ENCODE measurements at regions not wholly inside any gene's neighbourhood (a gene's known extent, or its start where the extent isn't known, plus 50 kb on each side); places are given as distances from the start of the nearest gene placed in this dataset.

- DNase-seq = no peak
These were observed 236.0 kb downstream of the UTP18 start for GRCh38 chr17:51496378-51496777.

GRCh38 chr17:51499897-51500296 lies 239.6 kb downstream of the UTP18 start:
- DNase-seq = no peak

- no peak for DNase-seq
These were observed 240.1 kb downstream of the UTP18 start for GRCh38 chr17:51500454-51500853.

- DNase-seq = no peak
These were observed 245.1 kb downstream of the UTP18 start for GRCh38 chr17:51505450-51505849.

GRCh38 chr17:51507444-51507843 lies 247.1 kb downstream of the UTP18 start:
- no peak for DNase-seq

GRCh38 chr17:51508048-51508447 lies 247.7 kb downstream of the UTP18 start:
- DNase-seq = no peak

GRCh38 chr17:51510940-51511339 lies 250.6 kb downstream of the UTP18 start:
- DNase-seq = no peak

- no peak for DNase-seq
These were observed 252.0 kb downstream of the UTP18 start for GRCh38 chr17:51512220-51512907.

- no peak for DNase-seq
These were observed 256.6 kb downstream of the UTP18 start for GRCh38 chr17:51516924-51517323.

GRCh38 chr17:51524524-51524923 lies 264.2 kb downstream of the UTP18 start:
- DNase-seq = no peak

- DNase-seq = no peak
These were observed 266.2 kb downstream of the UTP18 start for GRCh38 chr17:51526507-51526906.

GRCh38 chr17:51527225-51527982 lies 267.1 kb downstream of the UTP18 start:
- DNase-seq = no peak

GRCh38 chr17:51528111-51528510 lies 267.8 kb downstream of the UTP18 start:
- no peak for DNase-seq

GRCh38 chr17:51533219-51533618 lies 272.9 kb downstream of the UTP18 start:
- DNase-seq = no peak

GRCh38 chr17:51533821-51534220 lies 273.5 kb downstream of the UTP18 start:
- no peak for DNase-seq

- DNase-seq = no peak
These were observed 276.3 kb downstream of the UTP18 start for GRCh38 chr17:51536627-51537026.

GRCh38 chr17:51537996-51538550 lies 277.7 kb downstream of the UTP18 start:
- no peak for DNase-seq

GRCh38 chr17:51540151-51540550 lies 279.8 kb downstream of the UTP18 start:
- DNase-seq = no peak

- DNase-seq = no peak
These were observed 280.9 kb downstream of the UTP18 start for GRCh38 chr17:51541215-51541614.

GRCh38 chr17:51546114-51546513 lies 285.8 kb downstream of the UTP18 start:
- no peak for DNase-seq

GRCh38 chr17:51548125-51548524 lies 287.8 kb downstream of the UTP18 start:
- DNase-seq = no peak

GRCh38 chr17:51555153-51555552 lies 294.8 kb downstream of the UTP18 start:
- no peak for DNase-seq

- DNase-seq = no peak
These were observed 299.4 kb downstream of the UTP18 start for GRCh38 chr17:51559778-51560177.

GRCh38 chr17:51560398-51560797 lies 300.1 kb downstream of the UTP18 start:
- no peak for DNase-seq

Data from NCI-H1930 (cell line).